ENCODE measurements at regions not wholly inside any gene's neighbourhood (a gene's known extent, or its start where the extent isn't known, plus 50 kb on each side); places are given as distances from the start of the nearest gene placed in this dataset.

GRCh38 chr3:83683937-83684598 is 1274.7 kb upstream of the CADM2 start:
- TF ChIP-seq CTCF (IDR thresholded peaks at IDR 0.05; ENCODE audit: low read depth, low read length, poor library complexity, severe bottlenecking), result no peak
- no peak for TF ChIP-seq EZH2phosphoT487 (IDR thresholded peaks at IDR 0.05; ENCODE audit: borderline replicate concordance, low read length)

Data from DOHH2 (cell line).